ENCODE measurements at regions not wholly inside any gene's neighbourhood (a gene's known extent, or its start where the extent isn't known, plus 50 kb on each side); places are given as distances from the start of the nearest gene placed in this dataset.
"Not testable (repeated sequence)": the region's sequence is repeated elsewhere in the genome, so short reads cannot be mapped to it uniquely, and the experiment has no call there.

- not testable (repeated sequence) for TF ChIP-seq CTCF (IDR thresholded peaks at IDR 0.05); POLR2AphosphoS5 (IDR thresholded peaks at IDR 0.05); POLR2A (IDR thresholded peaks at IDR 0.05); EP300 (IDR thresholded peaks at IDR 0.05; ENCODE audit: low read depth)
These were observed 104.4 kb downstream of the HNMT start for GRCh38 chr2:138068669-138069068.

Data from transverse colon (tissue), 4 donors.